ENCODE measurements at regions not wholly inside any gene's neighbourhood (a gene's known extent, or its start where the extent isn't known, plus 50 kb on each side); places are given as distances from the start of the nearest gene placed in this dataset.

DNA sequence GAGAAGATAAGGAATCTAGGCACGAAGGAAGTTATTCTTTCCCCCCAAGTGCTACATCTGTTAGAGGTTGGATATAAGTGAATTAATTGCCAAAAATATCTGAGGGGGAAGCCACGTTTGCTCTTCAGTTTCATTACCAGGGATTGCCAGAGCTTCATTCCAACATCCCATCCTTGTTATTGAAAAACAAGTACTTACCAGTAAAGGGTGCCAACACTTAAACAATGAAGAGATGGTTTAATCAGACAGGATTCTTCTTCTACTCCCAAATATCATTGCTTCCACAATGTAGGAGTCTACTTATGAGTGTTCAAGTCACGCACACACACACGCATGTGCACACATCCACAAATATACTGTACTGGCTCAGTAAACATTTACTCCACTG, 312.4 kb downstream of the RPAP3 start:
- TF ChIP-seq YY1 (IDR thresholded peaks at IDR 0.05; ENCODE audit: low read depth), result no peak
- no peak for TF ChIP-seq CTCF (IDR thresholded peaks at IDR 0.05)
- TF ChIP-seq IRF3 (IDR thresholded peaks at IDR 0.05; ENCODE audit: low read depth, low read length), result no peak
- TF ChIP-seq RFX5 (IDR thresholded peaks at IDR 0.05; ENCODE audit: low read length), result no peak
- TF ChIP-seq ZBTB33 (IDR thresholded peaks at IDR 0.05; ENCODE audit: borderline replicate concordance, low read depth), result no peak
- TF ChIP-seq, protein P1, sequence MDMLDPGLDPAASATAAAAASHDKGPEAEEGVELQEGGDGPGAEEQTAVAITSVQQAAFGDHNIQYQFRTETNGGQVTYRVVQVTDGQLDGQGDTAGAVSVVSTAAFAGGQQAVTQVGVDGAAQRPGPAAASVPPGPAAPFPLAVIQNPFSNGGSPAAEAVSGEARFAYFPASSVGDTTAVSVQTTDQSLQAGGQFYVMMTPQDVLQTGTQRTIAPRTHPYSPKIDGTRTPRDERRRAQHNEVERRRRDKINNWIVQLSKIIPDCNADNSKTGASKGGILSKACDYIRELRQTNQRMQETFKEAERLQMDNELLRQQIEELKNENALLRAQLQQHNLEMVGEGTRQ (IDR thresholded peaks at IDR 0.05; ENCODE audit: borderline replicate concordance, low read depth, low read length), result no peak
- no peak for TF ChIP-seq POLR2AphosphoS5 (IDR thresholded peaks at IDR 0.05; ENCODE audit: low read depth, low read length)
- no peak for TF ChIP-seq REST (IDR thresholded peaks at IDR 0.05; ENCODE audit: low read depth, low read length)
- TF ChIP-seq SIN3A (IDR thresholded peaks at IDR 0.05; ENCODE audit: borderline replicate concordance, low read depth, low read length), result no peak
- TF ChIP-seq MAX (IDR thresholded peaks at IDR 0.05; ENCODE audit: low read depth), result no peak
- TF ChIP-seq MXI1 (IDR thresholded peaks at IDR 0.05; ENCODE audit: low read depth, low read length), result no peak
- no peak for TF ChIP-seq GATA2 (CRISPR knock-in tag; IDR thresholded peaks at IDR 0.05)
- TF ChIP-seq SMC3 (IDR thresholded peaks at IDR 0.05; ENCODE audit: low read depth, low read length), result no peak

All from SK-N-SH (cell line).